ENCODE measurements at regions not wholly inside any gene's neighbourhood (a gene's known extent, or its start where the extent isn't known, plus 50 kb on each side); places are given as distances from the start of the nearest gene placed in this dataset.
"Not testable (repeated sequence)": the region's sequence is repeated elsewhere in the genome, so short reads cannot be mapped to it uniquely, and the experiment has no call there.

DNA sequence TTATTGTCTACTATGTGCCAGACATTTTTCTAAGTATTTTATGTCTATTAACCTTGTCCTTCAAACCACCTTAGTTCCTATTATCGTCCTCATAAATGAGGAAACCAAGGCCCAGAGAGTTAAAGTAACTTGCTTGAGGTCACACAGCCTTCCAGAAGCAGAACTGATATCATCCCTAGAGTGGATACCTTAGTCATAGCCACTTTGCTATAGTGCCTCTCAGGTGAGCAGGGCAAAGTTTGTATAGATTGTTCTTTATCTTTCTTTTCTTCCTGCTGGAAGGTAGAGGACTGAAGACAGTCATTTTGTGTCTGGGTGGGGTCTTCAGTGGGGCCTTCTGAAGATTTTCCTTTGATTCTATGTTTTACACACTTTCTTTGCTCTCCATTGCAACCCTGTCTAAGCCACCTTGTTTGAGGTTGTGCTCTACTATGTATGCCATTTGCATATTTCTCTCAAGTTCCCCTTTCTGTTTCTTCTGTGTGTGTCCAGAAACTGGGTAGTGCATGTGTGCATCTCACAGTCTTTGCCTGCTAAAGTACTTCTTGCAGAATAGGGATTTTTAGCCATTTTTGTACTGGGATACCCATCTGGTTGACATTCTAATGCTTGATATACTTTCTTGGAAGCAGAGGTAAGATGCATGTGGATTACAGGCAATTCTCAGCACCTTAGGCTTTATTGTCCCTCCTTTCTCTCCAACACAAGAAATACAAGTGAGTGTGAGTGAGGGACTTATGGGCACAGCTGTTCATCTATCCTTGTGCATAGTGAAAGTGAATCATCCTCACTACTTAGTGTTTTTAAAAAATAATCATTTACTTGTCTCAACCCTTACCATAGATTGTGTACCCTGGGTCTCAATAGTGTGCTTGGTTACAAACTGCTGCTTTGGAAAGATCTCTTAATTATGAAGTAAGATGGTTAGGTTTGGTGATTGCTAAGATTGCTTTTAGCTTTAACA lies 207.6 kb upstream of the HMCN1 start:
- no peak for DNase-seq (ENCODE audit: low read depth)
- no peak overlapping the region for H3K4me3 ChIP-seq (ENCODE audit: low read depth, low read length)
- TF ChIP-seq, protein P1, sequence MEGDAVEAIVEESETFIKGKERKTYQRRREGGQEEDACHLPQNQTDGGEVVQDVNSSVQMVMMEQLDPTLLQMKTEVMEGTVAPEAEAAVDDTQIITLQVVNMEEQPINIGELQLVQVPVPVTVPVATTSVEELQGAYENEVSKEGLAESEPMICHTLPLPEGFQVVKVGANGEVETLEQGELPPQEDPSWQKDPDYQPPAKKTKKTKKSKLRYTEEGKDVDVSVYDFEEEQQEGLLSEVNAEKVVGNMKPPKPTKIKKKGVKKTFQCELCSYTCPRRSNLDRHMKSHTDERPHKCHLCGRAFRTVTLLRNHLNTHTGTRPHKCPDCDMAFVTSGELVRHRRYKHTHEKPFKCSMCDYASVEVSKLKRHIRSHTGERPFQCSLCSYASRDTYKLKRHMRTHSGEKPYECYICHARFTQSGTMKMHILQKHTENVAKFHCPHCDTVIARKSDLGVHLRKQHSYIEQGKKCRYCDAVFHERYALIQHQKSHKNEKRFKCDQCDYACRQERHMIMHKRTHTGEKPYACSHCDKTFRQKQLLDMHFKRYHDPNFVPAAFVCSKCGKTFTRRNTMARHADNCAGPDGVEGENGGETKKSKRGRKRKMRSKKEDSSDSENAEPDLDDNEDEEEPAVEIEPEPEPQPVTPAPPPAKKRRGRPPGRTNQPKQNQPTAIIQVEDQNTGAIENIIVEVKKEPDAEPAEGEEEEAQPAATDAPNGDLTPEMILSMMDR (IDR thresholded peaks at IDR 0.05; ENCODE audit: control insufficient read depth, extremely low read depth, insufficient read depth): no peak

DNA sequence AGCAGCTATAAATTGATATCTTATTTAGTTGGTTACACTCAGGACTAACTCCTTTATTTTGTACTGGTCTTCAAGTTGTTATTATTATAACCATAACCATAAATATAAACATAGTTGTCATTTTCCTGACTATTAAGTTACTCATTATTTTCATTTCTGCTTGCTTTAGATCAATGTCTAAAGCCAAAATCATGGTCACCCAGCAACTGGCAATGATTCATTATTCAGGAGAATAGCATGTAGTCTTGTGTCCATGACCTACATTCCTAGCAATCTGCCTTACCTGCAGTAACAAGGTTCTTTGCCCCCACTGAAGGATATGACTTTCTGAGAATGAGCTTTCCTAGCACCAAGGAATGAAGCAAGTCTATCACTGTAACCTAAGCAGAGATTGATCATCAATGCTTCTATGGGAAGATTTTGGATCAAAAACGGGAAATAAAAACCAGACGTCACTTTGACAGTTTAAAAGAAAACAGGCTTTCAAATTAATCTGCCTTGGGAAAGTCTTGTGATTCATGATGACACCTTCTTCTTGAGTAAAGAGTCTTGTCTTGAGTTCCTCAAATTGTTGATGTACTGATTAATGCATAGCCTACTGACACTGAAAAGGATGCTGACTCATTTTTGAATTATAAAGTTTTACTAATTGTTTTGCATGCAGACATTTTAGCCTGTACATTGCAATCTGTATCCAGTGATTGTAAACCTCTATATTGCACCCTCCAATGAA lies 203.3 kb upstream of the IVNS1ABP start:
- no peak for DNase-seq (ENCODE audit: low read depth)
- TF ChIP-seq, protein P1 (IDR thresholded peaks at IDR 0.05; ENCODE audit: control insufficient read depth, extremely low read depth, insufficient read depth): no peak
- H3K4me3 ChIP-seq (ENCODE audit: low read depth, low read length): no peak overlapping the region

DNA sequence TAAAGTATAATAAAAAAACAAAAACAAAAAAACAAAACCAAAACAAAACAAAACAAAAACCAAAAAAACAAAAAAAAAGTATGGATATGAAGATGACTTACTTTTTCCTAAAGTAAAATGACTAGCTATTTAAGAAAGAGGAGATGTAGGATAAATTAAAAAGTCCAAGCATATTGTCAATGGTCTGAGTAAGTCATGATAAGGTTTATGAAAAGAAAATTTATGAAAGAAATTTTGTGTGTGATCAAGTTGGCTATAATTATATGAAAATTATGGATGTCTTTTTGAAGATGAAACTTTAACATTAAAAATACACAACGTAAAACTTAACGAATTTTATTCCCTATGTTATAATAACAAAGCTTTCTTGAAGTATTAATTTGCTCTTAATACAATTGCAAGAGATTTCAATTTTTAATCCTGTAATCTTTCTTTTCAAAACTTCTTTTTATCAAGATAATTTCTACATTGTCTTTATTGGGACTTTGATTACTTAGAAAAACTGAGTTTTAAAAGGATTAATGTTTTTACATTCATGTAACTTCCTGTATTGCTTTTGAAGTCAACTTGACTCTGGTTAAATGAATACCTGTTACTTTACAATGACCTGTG lies 200.9 kb upstream of the IVNS1ABP start:
- H3K4me3 ChIP-seq (ENCODE audit: low read depth, low read length): no peak overlapping the region
- TF ChIP-seq, protein P1 (IDR thresholded peaks at IDR 0.05; ENCODE audit: control insufficient read depth, extremely low read depth, insufficient read depth): no peak
- no peak for DNase-seq (ENCODE audit: low read depth)

DNA sequence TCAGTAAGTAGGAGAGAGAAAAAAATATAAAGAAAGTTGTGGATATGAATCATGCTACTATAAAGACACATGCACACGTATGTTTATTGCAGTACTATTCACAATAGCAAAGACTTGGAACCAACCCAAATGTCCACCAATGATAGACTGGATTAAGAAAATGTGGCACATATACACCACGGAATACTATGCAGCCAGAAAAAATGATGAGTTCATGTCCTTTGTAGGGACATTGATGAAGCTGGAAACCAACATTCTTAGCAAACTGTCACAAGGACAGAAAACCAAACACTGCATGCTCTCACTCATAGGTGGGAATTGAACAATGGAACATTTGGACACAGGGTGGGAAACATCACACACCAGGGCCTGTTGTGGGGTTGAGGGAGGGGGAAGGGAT lies 200.3 kb upstream of the IVNS1ABP start:
- not testable (repeated sequence) for DNase-seq (ENCODE audit: low read depth); H3K4me3 ChIP-seq (ENCODE audit: low read depth, low read length)

DNA sequence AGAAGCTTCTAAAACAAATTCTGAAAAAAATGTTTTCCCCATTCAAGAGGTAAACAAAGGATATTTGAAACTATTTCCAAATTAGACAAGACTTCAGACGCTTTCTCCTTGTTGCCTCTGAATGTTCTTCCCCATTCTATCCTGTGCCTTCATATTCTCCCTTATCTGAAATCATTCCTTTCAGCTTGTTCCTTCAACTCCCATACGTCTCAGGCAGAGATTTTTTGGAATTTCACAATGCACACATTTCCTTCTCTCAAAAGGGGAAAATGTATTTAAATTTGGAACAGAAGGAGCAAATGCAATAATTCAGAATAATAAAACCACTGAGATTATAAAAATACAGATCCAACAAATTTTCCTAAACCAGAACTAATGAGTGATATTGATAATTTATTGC lies 198.7 kb upstream of the IVNS1ABP start:
- TF ChIP-seq, protein P1 (IDR thresholded peaks at IDR 0.05; ENCODE audit: control insufficient read depth, extremely low read depth, insufficient read depth): no peak
- DNase-seq (ENCODE audit: low read depth): no peak

DNA sequence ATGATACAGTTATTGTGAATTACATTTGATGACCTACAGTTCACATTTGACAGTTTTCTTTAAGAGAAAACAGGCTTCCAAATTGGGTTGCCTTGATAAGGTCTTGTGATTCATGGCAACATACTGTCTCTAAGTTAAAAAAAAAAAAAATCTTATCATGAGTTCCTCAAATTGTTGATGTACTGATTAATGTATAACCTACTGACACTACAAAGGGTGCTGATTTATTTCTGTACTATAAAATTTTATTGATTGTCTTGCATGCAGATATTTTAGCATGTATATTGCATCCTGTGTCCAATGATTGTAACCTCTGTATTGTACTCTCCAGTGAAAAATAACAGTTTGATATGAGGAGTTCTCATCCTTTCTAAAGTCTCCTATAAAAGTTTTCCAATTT lies 197.3 kb upstream of the IVNS1ABP start:
- no peak overlapping the region for H3K4me3 ChIP-seq (ENCODE audit: low read depth, low read length)
- TF ChIP-seq, protein P1 (IDR thresholded peaks at IDR 0.05; ENCODE audit: control insufficient read depth, extremely low read depth, insufficient read depth): no peak
- no peak for DNase-seq (ENCODE audit: low read depth)

More for the DNA sequence above, 198.7 kb upstream of the IVNS1ABP start:
- H3K4me3 ChIP-seq (ENCODE audit: low read depth, low read length): no peak overlapping the region

DNA sequence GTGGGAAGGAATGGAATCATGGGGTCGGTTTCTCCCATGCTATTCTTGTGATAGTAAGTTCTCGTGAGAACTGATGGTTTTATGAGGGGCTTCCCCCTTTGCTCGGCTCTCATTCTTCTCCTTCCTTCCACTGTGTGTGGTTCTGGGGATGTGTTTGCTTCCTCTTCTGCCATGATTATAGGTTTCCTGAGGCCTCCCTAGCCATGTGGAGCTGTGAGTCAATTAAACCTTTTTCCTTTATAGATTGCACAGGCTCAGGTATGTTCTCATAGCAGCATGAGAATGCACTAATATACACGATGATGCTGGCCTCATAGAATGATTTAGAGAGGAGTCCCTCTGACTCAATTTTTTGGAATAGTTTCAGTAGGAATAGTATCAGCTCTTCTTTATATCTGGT lies 195.4 kb upstream of the IVNS1ABP start:
- TF ChIP-seq, protein P1 (IDR thresholded peaks at IDR 0.05; ENCODE audit: control insufficient read depth, extremely low read depth, insufficient read depth): no peak
- no peak for DNase-seq (ENCODE audit: low read depth)
- H3K4me3 ChIP-seq (ENCODE audit: low read depth, low read length): no peak overlapping the region
